NCI-H2227 (cell line): ENCODE measurements at regions not wholly inside any gene's neighbourhood (a gene's known extent, or its start where the extent isn't known, plus 50 kb on each side); places are given as distances from the start of the nearest gene placed in this dataset.

Experiments used
- DNase-seq: peaks from one replicate; lab custom pipeline; 2025; ENCODE audit not compliant: unreplicated experiment; lab: John Stamatoyannopoulos, UW

DNA sequence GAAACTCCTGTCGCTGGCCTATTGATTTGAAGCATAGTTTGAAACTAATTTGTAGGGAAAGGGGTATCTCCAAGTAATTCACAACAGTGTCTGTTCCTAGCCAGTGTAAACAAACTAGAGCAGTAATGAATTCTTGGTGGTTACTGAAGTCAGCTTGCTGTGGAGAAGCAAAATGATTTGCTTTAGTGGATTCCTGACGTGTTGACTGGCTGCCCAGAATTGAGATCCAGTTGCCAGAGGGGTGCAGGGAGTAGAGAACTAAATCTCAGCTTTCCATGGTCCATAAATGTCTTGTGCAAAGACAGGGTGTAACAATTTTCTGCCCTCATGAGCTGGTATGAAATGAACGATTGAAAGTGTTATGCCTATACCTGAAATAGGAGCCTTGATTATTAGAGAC lies 382.5 kb upstream of the KIRREL3 start:
- DNase-seq: no peak

DNA sequence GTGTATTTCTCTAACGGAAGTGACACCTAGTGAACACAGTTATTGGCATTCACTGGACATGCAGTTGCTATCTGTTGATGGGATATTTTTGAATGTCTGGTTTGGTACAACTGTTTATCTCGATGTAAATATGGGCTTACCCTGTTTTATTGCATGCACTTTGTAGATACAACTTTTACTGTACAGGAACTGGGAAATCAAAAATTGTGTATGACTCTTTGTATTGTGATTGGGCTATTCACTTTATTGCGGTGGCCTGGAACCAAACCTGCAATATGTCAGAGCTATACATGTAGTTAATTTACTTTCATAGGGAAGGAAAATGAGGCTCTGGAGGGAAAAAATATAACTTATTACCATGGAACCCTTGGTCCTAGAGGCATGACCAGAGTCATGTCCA lies 380.7 kb upstream of the KIRREL3 start:
- DNase-seq: no peak

DNA sequence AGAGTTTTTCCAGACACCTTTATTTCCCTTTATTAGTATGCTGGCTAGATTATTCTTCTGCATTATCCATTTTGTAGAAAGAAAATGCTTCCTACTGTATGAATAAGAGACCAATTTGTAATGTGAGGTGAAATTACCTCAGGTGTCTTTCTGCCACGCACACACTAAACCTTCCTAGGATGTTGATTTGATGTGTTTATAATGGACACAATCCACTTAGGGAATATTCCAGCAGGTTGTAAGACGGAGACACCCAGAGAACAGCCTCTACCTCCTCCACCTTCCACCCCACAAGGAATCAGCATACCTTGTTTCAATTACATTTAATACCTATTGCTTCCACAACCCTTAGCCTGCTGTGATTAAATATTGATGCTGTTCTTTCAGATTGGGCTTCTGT lies 379.1 kb upstream of the KIRREL3 start:
- DNase-seq: no peak

DNA sequence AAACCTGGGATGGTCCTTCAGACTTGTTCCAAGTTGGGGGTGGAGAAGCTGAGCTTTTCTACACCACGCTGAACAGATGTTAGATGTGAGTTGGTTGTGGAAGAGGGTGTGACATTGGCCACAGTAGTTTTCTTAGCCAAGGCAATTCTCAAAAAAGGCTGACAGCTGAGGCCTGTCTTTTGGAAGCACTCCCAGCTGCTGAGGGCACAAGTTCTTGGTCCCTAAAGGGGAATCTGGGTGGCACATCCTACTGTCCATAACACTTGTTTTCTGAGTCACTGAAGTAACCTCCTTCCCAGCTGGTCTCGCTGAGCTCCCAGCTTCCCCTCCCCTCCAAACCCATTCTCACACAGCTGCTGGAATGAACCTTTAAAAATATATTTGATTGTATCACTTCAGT lies 375.7 kb upstream of the KIRREL3 start:
- DNase-seq: no peak

DNA sequence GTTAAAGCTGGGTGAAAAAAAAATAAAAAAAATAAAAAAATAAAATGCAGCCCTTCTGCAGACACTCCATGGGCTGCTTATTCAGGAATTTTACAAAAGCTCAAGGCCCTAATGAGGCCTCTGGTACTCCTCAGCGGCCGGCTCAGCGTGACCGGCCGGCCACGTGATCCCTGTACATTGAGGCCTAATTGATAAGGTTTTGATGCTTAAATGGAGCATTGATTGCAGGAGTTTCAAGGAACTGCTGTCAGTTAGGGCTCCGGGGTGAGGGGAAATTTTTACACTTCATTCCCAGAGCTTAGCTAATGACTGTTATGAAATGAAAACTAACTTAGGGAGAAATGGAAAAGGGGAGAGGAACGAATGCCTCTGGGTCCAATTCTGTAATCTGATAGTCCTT lies 368.8 kb upstream of the KIRREL3 start:
- DNase-seq: no peak

DNA sequence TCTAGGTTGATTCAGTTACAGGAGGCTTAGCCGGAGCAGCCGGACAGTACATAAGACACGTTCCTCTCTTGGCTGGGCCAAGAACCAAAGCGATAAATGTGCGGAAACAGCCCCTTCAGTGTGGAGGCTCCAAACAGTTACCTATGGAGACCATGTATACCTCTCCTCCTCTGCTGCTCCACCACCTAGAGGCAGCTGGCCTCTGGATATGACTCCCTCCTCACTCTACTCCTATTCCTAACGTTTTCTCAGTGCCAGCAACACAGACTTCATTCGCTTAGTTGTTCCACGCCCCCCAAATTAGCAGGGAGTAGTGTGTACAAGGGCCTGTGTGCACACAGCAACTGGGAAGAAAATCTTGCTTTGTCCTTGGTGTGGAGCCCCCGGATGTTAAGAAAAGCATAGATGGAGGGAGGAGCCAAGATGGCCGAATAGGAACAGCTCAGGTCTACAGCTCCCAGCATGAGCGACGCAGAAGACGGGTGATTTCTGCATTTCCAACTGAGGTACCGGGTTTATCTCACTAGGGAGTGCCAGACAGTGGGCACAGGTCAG lies 362.3 kb upstream of the KIRREL3 start:
- DNase-seq: peak; percentile 0

DNA sequence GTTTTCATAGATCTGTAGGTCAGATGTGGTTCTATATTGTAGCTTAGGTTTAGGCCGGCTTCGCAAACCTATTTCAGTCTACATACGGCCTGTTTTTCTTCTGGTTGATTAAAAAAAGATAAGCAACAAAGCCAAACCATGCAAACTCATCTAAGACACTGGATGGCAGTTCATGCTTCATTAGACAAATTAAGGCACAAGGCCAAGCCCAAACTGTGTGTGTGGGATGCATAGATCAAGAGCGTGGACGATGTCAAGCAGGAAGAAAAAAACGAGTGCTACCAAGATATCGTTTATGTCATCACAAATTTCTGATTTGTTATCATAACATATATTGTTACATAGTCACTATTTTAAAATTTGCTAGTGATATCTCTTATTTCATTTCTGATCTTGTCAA lies 357.6 kb upstream of the KIRREL3 start:
- no peak for DNase-seq

DNA sequence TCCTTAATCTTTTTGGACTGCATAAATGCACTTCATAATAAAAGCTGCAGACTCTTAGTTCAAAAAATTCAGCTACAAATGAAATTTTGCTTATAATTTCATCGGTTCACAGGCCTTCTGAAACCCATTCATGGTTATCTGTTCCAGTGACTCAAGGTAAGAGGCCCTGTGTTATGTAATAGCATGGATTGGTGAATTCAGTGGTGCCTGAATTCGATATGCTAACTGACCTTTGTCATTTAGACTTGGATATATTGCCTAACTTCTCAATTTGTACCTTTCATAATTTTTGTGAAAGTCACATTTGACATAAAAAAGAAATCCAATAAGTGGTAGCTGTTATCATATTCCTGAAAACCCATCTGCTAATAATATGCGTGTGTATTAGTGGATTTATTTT lies 349.9 kb upstream of the KIRREL3 start:
- DNase-seq: no peak

DNA sequence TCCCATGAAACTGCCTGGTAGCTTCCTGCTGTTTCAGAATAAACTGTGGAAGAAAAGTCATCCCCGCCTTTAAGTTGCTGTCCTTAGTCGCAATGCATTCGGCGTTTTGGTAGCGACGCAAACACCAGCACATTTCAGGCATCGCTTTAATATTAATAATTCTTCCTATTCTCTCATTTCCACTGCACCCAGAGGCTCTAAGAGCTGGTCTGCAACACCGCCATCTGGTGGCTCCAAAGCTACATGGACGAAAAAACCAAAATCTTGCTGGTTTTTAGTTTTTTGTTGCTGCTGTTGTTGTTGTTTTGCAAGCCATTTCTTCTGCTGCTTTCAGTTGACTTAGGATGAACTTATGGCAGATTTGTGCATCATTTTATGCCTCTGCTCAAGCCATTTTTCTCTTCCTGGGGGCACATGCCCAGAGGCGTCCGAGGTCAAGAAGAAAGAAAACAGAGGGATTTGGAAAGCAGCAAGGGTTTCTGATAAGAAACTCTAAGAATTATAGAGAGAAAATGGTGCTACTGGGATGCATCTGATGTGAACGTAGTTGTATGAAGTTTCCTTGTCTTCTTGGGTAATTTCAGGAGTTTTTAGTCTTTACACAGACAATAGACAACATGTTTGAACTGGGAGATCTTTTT lies 345.4 kb upstream of the KIRREL3 start:
- peak; percentile 45 for DNase-seq

DNA sequence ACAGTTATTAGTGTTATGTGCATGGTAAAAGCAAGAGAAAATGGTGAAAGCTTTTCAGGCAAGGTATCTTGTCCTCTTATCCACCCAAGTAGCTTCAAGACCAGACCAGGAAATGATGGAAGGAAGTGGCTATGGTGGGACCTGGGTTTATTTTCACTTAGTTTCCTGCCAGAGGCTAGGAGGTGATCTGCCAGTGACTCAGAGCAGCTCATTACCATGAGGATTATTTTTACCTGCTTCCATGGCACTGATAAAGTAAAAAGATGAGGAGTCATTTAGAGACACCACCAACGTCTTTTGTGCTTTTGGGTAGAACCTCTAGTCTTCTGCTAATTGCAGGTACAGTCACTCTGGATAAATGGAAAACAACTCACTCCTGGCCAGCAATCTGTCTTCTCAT lies 339.9 kb upstream of the KIRREL3 start:
- DNase-seq: no peak

DNA sequence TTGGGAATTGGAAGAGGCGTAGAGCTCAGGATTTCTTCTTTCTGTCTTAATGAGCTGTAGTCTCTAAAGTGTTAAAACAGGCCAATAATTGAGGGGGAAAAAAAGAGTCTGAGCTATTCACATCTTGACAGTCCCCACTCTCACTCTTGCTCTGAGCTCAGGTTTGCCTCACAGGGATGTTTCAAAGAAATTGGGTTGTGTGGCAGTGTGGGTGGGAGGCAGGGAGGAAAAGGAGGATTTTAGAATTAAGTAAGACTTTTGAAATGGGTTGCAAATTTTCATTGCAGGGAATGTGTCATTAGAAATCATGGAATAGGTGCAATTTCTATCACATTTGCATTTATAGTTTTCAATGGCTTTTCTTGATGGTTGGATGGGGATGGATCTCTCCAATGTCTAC lies 338.8 kb upstream of the KIRREL3 start:
- no peak for DNase-seq

DNA sequence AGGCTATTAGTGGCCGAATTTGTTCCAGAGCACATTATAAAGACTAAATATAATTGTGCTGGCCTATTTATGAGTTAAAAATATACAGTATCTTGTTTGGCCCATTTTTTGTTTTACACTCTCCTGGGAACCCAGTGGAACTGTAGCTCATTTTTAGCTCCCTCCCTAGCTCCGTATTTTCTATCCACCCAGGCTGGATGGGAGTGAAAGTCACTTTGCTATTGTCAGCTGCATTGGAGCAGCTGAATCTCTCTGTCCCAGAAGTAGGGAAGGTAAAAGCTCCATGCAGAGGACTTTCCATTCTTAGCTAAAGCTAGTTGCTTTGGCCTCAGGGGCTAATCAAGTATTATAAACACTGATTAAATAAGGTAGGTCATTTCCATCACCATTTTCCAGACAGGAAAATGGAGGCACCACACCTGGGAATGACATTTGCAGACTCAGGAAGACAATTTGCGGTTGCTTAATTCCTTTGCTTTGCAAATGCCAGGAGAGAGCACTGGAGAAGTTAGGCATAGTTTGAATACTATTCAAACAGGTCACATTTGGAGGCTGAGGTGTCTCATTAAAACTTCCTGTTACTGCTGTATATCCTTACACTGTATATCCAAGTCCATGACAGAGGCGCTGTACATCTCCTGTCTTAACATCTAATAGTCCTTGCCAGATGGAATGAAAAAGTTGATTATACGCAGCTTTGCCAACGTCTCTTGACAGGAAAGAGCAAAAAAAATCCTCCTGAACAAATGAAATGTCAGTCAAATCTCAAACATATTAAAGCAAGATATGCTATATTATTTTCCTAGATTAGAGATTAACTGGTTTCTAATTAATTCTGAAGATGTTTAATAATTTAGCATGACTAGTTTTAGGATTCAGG lies 338.1 kb upstream of the KIRREL3 start:
- DNase-seq: no peak

DNA sequence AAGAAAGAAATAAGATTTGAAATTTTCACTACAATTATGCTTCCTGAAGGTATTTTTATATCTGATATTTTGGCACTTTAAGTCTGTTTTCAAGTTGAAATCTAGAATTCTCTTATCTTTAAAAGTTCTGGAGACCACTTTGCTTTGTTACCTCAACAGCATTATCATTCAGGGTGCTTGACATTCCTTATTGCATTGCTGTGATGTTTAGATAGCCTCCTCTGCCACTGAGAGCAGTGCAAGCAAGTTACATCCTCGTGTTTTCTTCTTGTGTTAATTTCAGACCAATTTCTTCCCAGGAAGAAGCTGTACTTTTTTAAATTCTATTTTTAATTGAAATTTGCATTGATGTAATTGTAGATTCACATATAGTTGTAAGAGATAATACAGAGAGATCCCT lies 333.9 kb upstream of the KIRREL3 start:
- no peak for DNase-seq

DNA sequence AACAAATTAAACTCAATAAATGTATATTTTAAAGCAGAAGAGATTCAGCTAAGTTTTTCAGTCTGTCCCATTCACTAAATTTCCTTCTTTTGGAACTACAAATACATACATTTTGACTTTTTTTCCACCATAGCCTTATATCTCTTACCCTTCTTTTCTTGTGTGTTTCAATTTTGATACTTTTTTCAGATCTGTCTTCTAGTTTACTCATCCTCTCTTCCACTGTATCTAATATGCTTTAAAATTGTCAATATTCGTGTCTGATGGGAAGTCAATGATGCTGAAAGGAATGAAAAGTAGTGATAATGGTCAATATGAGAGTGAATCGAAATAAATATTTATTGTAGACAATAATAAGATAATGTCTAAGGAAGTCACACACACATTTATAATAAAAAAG lies 332.3 kb upstream of the KIRREL3 start:
- no peak for DNase-seq

DNA sequence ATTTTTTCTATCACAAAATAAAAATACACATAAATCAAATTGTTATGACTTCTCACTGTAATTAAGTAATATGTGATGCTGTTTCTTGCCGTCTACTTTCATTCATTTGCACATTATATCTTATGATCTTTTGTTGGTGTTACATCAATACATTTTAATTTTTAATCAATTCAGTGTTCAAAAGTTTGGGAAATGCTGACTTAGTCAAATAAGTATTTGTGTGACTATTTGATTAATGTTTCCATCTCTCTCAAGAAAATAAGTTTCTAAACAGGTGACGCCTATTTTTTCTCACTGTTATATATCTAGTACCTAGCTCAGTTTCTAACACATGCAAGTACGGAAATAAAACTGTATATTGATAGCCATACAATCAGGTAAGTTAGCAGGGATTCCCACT lies 329.5 kb upstream of the KIRREL3 start:
- no peak for DNase-seq

DNA sequence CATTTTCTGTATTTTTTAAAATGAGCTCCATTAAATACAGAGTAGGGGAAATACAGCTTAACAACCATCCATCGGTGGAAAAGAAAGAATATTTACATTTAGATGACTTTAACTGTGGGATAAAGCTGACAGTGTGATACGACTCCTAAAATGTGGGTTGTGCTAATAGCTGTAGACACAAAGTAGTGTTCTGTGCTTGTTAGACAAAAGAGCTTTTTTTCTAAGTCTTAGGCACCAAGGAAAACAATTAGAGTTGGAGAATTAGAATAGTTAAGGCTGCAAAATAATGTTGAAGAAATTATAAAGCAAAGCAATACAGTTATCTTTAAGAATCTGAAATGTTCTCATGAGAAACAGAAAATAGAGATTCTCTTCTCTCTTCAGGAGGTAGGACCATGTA lies 307.7 kb upstream of the KIRREL3 start:
- DNase-seq: no peak

DNA sequence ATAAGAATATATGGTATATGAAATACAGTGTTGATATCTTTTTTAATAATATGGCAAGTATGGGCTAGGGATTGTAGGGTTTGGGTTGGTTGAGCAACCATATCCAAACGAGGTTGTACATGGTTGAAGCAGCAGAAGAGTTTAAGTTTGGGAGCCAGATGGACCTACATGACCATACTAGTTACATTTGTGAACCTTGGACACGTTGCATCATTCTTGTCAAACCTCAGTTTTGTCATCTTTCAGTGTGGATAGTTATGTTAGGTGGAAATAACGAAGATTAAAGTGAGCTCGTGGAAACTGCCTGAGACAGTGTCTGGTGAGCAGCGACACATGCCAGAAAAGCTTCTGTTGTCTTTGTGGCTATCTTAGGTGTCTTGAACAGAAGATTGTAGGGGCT lies 307.1 kb upstream of the KIRREL3 start:
- DNase-seq: no peak

DNA sequence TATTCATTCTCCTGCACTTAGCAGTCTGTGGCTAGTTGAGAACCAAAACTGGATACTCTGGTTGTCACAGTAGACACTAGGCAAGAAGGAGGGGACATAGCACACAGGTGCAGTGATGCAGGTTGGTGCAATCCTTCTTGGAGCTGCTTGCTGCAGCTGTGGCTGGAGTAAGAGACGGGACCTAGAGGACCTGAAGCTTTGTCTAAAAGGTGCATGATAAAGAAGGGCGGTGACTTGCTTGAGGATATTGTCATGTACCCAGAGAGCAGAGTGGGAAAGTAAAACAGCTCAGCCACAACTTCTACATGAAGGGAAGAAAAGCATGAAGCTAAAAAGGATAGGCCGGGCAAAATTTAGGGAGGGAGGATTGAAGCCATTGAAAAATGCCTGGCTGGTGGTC lies 304.1 kb upstream of the KIRREL3 start:
- DNase-seq: no peak

DNA sequence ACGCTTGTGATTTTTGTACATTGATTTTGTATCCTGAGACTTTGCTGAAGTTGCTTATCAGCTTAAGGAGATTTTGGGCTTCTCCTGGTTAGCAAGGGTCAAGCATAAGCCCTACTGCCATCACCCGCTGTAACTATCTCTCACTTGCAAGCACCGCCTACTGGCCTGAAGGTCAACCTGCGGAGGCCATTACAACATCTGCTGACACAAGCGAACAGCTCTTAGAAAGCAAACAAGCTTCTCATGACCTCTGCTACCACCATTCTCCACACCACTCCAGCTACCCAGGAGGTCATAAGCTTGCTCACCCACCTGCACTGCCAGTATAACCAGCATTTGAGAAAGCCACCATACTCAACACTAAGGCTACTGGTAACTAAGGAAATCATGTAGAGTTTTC lies 288.4 kb upstream of the KIRREL3 start:
- DNase-seq: no peak

DNA sequence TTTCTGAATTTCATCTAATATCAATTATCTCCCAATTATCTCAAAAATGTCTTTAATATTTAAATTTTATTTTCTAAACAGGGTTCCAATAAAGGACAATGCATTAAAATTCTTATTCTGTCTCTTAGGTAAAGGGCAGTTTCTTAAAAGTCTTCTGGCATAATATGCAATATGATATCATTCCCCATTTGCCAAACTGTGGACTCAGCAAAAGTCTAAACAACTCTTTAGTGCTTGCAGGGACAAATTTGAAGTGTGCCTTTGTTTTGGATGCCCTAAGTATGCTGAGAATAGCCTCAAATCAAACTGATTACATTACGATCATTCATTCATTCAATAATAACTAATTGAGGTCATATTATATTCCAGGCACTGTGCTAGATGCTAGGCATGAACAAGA lies 281.0 kb upstream of the KIRREL3 start:
- no peak for DNase-seq

DNA sequence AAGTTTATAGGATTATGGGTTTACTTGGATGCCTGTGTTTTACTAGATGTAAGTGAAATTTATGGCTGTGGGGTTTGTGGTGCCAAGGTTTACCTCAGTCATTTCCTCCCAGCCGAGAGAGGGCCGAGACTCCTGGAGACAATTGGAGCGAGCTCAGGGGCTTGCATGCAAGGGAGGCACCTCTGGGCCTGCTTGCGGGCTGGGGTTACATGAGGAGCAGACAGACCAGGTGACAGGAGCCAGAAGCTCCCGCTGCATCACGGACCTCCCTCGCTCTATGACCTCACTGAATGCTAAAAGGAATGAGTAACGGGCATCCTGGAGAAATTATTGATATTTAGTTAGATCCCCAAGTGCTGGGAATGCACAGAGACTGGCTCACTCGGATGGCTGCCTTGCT lies 275.2 kb upstream of the KIRREL3 start:
- DNase-seq: no peak

DNA sequence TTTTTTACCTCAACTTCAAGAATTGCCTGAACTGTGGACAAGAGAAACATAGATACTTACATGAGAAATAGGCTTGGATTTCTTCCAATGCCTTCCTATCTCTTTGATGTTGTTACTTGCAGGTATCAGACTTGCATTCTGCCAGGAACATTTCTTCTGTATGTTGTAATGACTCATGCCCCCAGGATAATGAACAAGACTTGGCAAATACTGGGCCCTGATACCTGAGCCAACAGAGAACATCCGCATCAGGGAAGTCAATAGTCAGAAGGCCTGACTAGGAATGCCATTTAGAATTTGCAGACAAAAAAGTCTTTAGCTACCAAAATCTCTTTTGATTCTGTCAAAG lies 273.7 kb upstream of the KIRREL3 start:
- no peak for DNase-seq
